ENCODE measurements at regions not wholly inside any gene's neighbourhood (a gene's known extent, or its start where the extent isn't known, plus 50 kb on each side); places are given as distances from the start of the nearest gene placed in this dataset.

- peak; percentile 51 for DNase-seq (ENCODE audit: low read depth, low spot score)
Observed at GRCh38 chr13:20351281-20352022, 119.3 kb upstream of the GJB6 start.

GRCh38 chr13:20350819-20351218 is 118.7 kb upstream of the GJB6 start:
- DNase-seq (ENCODE audit: low read depth, low spot score), result no peak

More at GRCh38 chr13:20351281-20352022, 119.3 kb upstream of the GJB6 start:
- H3K4me3 ChIP-seq (ENCODE audit: low read length), result no peak overlapping the region

GRCh38 chr13:20350382-20350763 is 118.3 kb upstream of the GJB6 start:
- no peak overlapping the region for H3K4me3 ChIP-seq (ENCODE audit: low read length)
- DNase-seq (ENCODE audit: low read depth, low spot score), result no peak

More at GRCh38 chr13:20350819-20351218, 118.7 kb upstream of the GJB6 start:
- no peak overlapping the region for H3K4me3 ChIP-seq (ENCODE audit: low read length)

DNA sequence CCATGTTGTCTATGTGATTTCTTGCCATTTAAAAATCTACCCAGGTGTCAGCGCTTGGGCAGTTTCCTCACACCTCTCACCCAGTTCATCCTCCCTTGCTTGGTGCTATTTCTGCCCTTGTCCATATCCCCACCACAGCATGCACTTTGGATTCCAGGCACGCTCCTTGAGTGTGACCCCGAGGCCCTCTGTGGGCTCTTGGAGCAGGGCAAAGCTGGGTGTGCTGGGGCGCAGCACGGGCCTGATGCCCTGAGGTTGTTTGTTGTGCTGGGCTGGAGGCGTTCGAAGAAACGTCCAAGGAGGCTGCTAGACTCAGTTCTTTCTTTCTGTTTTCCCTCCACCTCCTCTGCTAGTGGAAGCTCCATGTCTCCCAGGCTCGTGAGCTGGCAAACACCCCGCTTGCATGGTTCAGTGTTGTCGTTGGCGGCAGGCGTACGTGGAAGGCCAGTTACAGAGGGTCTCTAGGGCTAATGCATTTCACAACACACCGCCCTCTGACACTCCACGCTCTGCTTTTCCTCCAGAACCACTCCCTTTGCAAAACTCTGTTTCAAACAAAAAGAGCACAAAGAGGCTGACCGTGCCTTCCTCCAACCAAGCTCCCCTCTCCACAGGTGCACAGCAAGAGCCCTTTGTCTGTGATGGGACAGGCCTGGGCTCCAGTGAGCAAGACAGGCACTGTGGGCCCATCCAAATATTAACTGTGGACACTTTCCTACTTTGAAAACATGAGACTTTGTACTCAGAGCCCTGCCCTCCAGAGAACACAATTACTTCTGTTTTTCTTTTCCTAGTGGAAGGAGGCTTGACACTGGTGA is 117.7 kb upstream of the GJB6 start:
- no peak overlapping the region for H3K4me3 ChIP-seq (ENCODE audit: low read length)
- no peak for DNase-seq (ENCODE audit: low read depth, low spot score)

DNA sequence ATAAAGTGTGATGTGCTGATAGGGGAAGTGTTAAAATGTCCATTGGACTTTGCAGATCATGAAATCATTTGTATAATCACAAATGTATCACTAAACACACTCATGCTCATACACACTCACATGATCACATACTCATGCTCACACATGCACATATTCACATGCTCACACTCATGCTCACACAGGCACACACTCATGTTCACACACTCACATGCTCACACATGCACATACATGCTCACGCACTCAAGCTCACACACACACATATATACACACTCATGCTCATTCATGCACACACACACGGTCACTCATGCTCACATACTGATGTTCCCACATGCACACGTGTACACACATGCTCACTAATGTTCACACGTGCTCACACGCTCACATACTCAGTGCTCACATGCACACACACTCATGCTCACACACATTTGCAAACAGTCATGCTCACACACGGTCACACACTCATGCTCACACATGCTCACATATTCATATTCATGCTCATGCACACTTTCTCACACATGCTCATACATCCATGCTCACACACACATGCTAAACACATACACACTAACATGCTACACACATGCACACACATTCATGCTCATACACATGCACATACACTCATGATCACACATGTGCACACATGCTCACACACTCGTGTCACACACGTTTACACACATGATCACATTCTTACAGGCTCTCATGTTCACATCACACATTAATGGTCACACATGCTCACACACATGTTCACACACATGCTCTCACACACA is 116.7 kb upstream of the GJB6 start:
- no peak for DNase-seq (ENCODE audit: low read depth, low spot score)
- no peak overlapping the region for H3K4me3 ChIP-seq (ENCODE audit: low read length)

DNA sequence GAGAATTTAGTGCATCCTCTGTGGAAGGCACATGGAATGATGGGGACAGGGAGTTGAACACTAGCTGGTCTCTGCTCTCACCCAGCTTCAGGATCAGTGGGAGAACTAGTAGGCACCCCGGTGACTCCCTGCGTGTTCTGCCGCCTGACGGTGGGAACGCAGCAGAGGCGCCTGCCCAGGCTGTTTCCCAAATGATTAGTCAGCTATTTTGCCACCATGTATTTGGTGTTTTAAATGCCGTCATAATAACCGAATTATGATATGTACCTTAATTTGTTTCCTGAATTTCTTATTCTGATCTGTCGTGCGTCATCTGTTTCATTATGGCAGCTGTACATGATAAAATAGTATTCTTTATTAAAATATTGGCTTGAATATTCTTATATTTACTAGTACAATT is 115.9 kb upstream of the GJB6 start:
- no peak overlapping the region for H3K4me3 ChIP-seq (ENCODE audit: low read length)
- DNase-seq (ENCODE audit: low read depth, low spot score), result no peak

GRCh38 chr13:20344836-20345490 is 112.8 kb upstream of the GJB6 start:
- DNase-seq (ENCODE audit: low read depth, low spot score), result no peak
- no peak overlapping the region for H3K4me3 ChIP-seq (ENCODE audit: low read length)

- no peak for DNase-seq (ENCODE audit: low read depth, low spot score)
- H3K4me3 ChIP-seq (ENCODE audit: low read length), result no peak overlapping the region
Observed at GRCh38 chr13:20342311-20342710, 110.2 kb upstream of the GJB6 start.

- H3K4me3 ChIP-seq (ENCODE audit: low read length), result no peak overlapping the region
- no peak for DNase-seq (ENCODE audit: low read depth, low spot score)
Observed at GRCh38 chr13:20340759-20341171, 108.6 kb upstream of the GJB6 start.

- no peak for DNase-seq (ENCODE audit: low read depth, low spot score)
- no peak overlapping the region for H3K4me3 ChIP-seq (ENCODE audit: low read length)
Observed at GRCh38 chr13:20340136-20340758, 108.1 kb upstream of the GJB6 start.

DNA sequence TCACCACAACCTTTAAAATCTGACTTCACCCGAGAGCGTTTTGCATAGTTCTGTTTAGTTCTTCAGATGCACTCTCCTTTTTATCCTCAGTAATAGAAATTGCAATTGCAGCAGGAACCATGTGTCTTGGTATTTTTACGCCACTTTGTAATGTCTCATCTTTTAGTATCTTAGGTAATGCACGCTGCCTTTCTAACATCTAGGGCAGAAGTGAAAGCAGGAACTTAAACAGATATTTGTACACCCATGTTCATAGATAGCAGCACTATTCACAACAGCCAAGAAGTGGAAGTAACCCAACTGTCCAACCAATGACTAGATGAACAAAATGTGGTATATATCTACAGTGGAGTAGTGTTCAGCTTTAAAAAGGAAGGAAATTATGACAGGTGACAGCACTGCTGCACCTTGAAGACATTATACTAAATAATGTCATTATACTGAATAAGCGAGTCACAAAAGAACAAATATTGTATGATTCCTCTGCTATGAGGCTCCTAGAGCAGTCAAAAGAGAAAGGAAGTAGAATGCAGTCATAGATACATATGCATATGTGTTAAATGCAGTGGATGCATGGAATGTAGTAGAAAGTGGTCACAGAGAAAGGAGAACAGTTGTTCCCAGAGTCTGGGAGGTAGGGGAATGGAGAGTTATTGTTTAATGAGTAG is 105.9 kb upstream of the GJB6 start:
- no peak overlapping the region for H3K4me3 ChIP-seq (ENCODE audit: low read length)
- DNase-seq (ENCODE audit: low read depth, low spot score), result no peak

DNA sequence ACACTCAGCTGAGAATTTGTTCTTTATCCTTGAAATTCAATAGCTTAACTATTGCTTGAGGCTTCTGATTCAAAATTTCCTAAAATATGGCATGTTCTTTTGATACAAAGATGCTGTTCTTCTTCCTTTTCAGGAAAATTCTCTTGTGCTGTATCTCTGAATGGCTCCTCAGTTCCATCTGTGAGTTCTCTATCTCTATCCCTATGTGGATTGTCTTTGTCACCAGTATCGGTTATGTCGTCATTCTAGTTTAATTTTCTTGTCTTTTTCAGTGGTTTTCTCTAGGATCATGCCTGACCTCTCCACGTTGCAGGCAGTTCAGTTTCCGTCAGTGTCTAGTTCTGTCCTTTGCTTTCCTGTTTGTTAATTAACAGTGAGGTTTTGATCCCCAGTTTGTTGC is 104.6 kb upstream of the GJB6 start:
- no peak for DNase-seq (ENCODE audit: low read depth, low spot score)
- no peak overlapping the region for H3K4me3 ChIP-seq (ENCODE audit: low read length)

GRCh38 chr13:20334309-20334708 is 102.2 kb upstream of the GJB6 start:
- DNase-seq (ENCODE audit: low read depth, low spot score), result no peak
- no peak overlapping the region for H3K4me3 ChIP-seq (ENCODE audit: low read length)

DNA sequence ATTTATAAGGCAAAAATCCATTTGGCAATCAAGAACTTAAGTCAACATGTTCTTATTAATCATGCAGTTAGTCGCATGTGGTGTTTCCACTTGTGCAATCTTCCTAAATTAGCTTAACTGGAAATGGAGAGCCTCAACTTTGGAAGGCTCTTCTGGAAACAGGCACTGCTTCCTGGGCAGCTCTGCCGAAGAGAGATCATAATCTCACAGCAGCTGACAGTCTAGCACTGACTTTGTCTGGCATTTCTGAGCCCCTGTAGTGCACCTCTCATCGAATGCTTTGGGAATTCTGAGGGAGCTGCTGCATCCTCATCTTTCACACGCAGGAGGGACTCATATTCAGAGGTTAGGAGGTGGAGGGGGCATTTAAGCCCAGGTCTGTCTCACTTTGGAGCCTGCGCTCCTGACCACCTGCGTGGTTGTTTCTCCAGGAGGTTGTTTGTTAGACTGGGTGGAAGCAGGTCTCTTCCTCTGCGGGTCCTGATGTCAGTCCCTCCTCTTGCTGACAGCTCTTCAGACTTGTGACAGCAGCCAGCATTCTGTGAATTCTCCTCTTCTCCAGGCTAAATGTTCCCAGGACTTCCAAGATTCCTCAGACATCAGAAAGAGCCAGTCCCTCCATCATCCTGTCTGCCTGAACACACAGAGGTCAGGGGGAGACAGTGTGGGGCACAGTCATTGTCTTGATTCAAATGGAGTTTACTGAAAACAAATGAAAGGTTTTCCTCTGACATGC is 100.4 kb upstream of the GJB6 start:
- H3K4me3 ChIP-seq (ENCODE audit: low read length), result no peak overlapping the region
- DNase-seq (ENCODE audit: low read depth, low spot score), result no peak

GRCh38 chr13:20331949-20332348 is 99.8 kb upstream of the GJB6 start:
- DNase-seq (ENCODE audit: low read depth, low spot score), result no peak
- no peak overlapping the region for H3K4me3 ChIP-seq (ENCODE audit: low read length)

DNA sequence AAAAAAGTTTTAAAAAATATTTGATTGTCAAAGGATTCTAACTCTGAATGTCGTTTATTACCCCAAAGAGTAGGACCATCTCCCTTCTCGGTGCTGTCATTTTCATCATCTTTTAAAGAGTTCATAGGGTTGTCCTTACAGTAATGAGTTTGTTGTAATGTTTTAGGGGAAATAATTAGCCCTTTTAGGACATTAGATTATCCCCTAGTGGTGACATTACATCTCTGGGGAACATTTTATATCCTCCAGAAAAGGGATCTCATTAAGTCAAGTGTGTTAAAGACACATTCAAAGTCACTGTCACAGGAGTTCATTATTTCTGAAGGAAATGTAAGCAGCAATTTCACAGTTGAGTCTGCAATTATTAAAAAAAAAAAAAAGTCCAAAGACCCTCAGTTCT is 99.3 kb upstream of the GJB6 start:
- no peak for DNase-seq (ENCODE audit: low read depth, low spot score)
- H3K4me3 ChIP-seq (ENCODE audit: low read length), result no peak overlapping the region

DNA sequence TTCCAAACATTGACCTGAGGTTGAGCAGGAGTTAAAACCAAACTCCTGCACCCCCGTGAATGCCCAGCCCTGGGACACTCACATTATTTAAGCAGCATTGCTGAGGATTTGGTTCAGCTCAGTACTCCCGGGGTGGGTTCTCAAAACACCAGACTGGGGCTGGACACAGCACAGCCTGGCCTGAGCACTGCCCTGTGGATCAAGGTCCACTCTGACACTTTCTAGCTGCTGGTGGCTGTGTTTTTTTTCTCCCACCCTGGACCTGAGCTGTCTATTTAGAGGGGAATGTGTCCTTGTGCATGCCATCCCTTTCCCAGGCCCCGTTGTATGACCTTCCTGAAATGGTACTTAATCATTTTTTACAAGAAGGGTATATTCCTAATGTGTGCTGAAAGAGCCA is 94.7 kb upstream of the GJB6 start:
- H3K4me3 ChIP-seq (ENCODE audit: low read length), result no peak overlapping the region
- no peak for DNase-seq (ENCODE audit: low read depth, low spot score)

DNA sequence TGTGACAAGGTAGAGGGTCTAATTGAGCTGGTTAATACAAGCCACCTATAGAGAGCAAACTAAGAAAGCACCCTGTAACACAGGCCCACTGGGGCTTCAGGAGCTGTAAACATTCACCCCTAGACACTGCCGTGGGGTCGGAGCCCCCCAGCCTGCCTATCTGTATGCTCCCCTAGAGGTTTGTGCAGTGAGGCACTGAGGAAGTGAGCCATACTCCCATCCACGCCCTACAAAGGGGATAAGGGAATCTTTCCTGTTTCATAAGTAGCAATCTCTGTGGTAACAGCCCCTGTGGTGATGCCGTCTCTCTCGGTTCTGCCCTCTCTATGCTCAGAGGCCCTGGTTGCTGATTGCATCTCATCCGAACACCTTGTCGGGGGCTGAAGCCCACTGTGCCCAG is 94.2 kb upstream of the GJB6 start:
- H3K4me3 ChIP-seq (ENCODE audit: low read length), result no peak overlapping the region

More for the DNA sequence above, 94.2 kb upstream of the GJB6 start:
- DNase-seq (ENCODE audit: low read depth, low spot score), result no peak
